Neuronal stem cell (in vitro differentiated cells): ENCODE measurements at regions not wholly inside any gene's neighbourhood (a gene's known extent, or its start where the extent isn't known, plus 50 kb on each side); places are given as distances from the start of the nearest gene placed in this dataset.
A peak's percentile ranks its signal among the peaks of the same experiment; 100 is the strongest.

ENCODE experiments used
- DNase-seq: peaks from one replicate; pipeline ENCODE4 v3.0.0-alpha.2; 2013; ENCODE audit warnings: low spot score
- H2AFZ ChIP-seq: one replicate; pipeline ENCODE4 v1.6.1; 2013; ENCODE audit warnings: mild to moderate bottlenecking, low read length, inconsistent platforms
- H2AK5ac ChIP-seq: 2 replicates; pipeline ENCODE4 v1.6.1; 2013; ENCODE audit warnings: low read depth, mild to moderate bottlenecking, inconsistent platforms, low read length, moderate library complexity, mixed read lengths
- H2BK120ac ChIP-seq: 2 replicates; pipeline ENCODE4 v1.6.1; 2013; ENCODE audit warnings: low read depth, mild to moderate bottlenecking, inconsistent platforms, low read length, moderate library complexity, mixed read lengths
- H2BK12ac ChIP-seq: one replicate; pipeline ENCODE4 v1.6.1; 2013; ENCODE audit warnings: low read length, inconsistent platforms
- H2BK15ac ChIP-seq: 2 replicates; pipeline ENCODE4 v1.6.1; 2013; ENCODE audit warnings: mild to moderate bottlenecking, low read length, inconsistent platforms, mixed read lengths
- H2BK5ac ChIP-seq: one replicate; pipeline ENCODE4 v1.6.1; 2013; ENCODE audit warnings: inconsistent platforms, mild to moderate bottlenecking, low read length, moderate library complexity
- H3K14ac ChIP-seq: one replicate; pipeline ENCODE4 v1.6.1; 2013; ENCODE audit warnings: low read length, inconsistent platforms
- H3K18ac ChIP-seq: 2 replicates; pipeline ENCODE4 v1.6.1; 2013; ENCODE audit warnings: low read length, inconsistent platforms
- H3K23ac ChIP-seq: 2 replicates; pipeline ENCODE4 v1.6.1; 2013; ENCODE audit warnings: low read depth, mild to moderate bottlenecking, mixed read lengths, low read length, inconsistent platforms; ENCODE audit not compliant: poor library complexity
- H3K27ac ChIP-seq: replicated peaks from 3 replicates; pipeline ENCODE4 v1.5.1; 2013; ENCODE audit warnings: low read length, inconsistent platforms
- H3K27me3 ChIP-seq, 3 experiments: 2 replicates each; pipeline ENCODE4 v1.6.1; 2013; ENCODE audit warnings: low read length in 3 of 3, mild to moderate bottlenecking in 2 of 3, inconsistent platforms in 1 of 3, low read depth in 1 of 3, mixed read lengths in 1 of 3, moderate library complexity in 1 of 3; ENCODE audit not compliant: control insufficient read depth in 3 of 3, insufficient read depth in 3 of 3
- H3K36me3 ChIP-seq, 2 donors: replicated peaks in 1 of 2; 2 replicates each; pipeline ENCODE4 v1.6.1; 2013; ENCODE audit warnings: low read length in 2 of 2; ENCODE audit not compliant: control insufficient read depth in 2 of 2, insufficient read depth in 2 of 2
- H3K4ac ChIP-seq: 2 replicates; pipeline ENCODE4 v1.6.1; 2013; ENCODE audit warnings: inconsistent platforms, mild to moderate bottlenecking, low read length, moderate library complexity
- H3K4me1 ChIP-seq, 2 donors: 1 replicate in 1 of 2; 2 replicates in 1 of 2; pipeline ENCODE4 v1.6.1; 2013; ENCODE audit warnings: low read length in 2 of 2, low read depth in 1 of 2; ENCODE audit not compliant: control insufficient read depth in 2 of 2, insufficient read depth in 1 of 2
- H3K4me2 ChIP-seq: one replicate; pipeline ENCODE4 v1.6.1; 2013; ENCODE audit warnings: mild to moderate bottlenecking, low read length, inconsistent platforms; ENCODE audit not compliant: insufficient read depth, poor library complexity, severe bottlenecking
- H3K4me3 ChIP-seq, 2 donors: 2 replicates each; pipeline ENCODE4 v1.5.1; 2013; ENCODE audit warnings: low read length in 2 of 2, mild to moderate bottlenecking in 2 of 2, inconsistent platforms in 1 of 2, moderate library complexity in 1 of 2
- H3K79me1 ChIP-seq: one replicate; pipeline ENCODE4 v1.6.1; 2013; ENCODE audit warnings: low read depth, mild to moderate bottlenecking, inconsistent platforms, low read length, moderate library complexity
- H3K9ac ChIP-seq: one replicate; pipeline ENCODE4 v1.6.1; 2013; ENCODE audit warnings: mild to moderate bottlenecking, low read depth, low read length, inconsistent platforms; ENCODE audit not compliant: poor library complexity
- H3K9me3 ChIP-seq, 2 donors: replicated peaks in 1 of 2; 2 replicates each; pipeline versions ENCODE3 to v1.6.1; 2013; ENCODE audit warnings: low read length in 2 of 2, mild to moderate bottlenecking in 2 of 2, inconsistent platforms in 1 of 2, low read depth in 1 of 2, mixed read lengths in 1 of 2, moderate library complexity in 1 of 2; ENCODE audit not compliant: control insufficient read depth in 2 of 2, insufficient read depth in 1 of 2
- H4K8ac ChIP-seq: one replicate; pipeline ENCODE4 v1.6.1; 2013; ENCODE audit warnings: low read depth, mild to moderate bottlenecking, inconsistent platforms, low read length, moderate library complexity
- H4K91ac ChIP-seq: one replicate; pipeline ENCODE4 v1.6.1; 2013; ENCODE audit warnings: low read length, low read depth, mild to moderate bottlenecking, inconsistent platforms; ENCODE audit not compliant: poor library complexity
- WGBS, 2 donors: extraction: QIAGEN DNeasy Blood & Tissue Kit; methylation state at CpG; one replicate each; pipeline ENCODE4 v1.1.7; 2013; ENCODE audit warnings: missing lambda C conversion rate in 2 of 2, mixed read lengths in 1 of 2; ENCODE audit not compliant: insufficient read length in 2 of 2, insufficient replicate concordance in 1 of 2; ENCODE audit errors: extremely low coverage in 2 of 2; 5-methylcytosine and 5-hydroxymethylcytosine counted together

DNA sequence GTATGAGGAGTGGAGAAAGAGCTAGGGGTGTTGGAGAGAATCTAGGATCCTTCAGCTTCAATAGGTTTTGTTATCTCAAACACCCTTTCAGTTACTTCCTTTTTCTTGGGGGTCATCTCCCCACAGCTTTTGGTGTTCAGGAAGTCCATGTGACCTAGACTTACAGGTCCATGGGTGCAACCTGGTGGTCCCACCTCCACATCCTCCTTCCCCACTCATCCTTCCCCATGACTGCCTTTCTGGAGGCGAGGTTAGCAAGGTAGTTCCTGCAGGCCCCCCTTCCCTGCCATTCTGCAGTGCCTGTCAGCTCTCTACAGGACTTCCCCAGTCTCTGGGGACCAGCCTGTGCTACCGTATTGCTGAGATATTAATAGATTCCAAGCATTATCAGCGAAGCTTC, 107.6 kb downstream of the TMEM17 start:
- WGBS, 2 donors = no CpG with 5 or more reads among the region's 3 CpGs
- no peaks in the 10 kb centered on the region for H3K27me3 ChIP-seq

DNA sequence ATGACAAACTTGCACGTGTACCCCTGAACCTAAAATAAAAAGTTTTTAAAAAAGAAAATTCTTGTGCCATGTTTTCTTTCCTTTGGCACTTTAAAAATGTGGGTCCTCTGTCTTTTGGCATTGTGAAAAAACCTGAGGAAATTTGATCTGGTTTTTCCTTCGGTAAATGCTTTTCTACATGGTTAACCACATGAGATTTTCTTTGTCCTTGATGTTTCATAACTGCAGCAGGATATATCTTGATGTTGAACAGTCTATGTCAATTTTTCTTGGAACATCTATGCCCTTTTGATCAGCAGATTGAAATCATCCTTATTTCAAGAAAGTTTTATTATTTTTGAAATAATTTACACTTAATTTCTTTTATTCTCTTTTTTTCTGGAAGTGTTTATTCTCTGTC, 109.1 kb downstream of the TMEM17 start:
- Histone ChIP-seq H3K9ac (no peak overlapping the region), H3K4me2 (no peak overlapping the region), H3K27ac (no peak overlapping the region), H3K4me3 (no peak overlapping the region), H3K36me3 (no peaks in the 10 kb centered on the region), H3K14ac (no peak overlapping the region), H3K9me3 (no peaks in the 10 kb centered on the region), H2AFZ (no peak overlapping the region), H3K18ac (no peak overlapping the region), H3K23ac (no peak overlapping the region), H2AK5ac (no peak overlapping the region), H2BK15ac (no peak overlapping the region), H3K79me1 (no peaks in the 10 kb centered on the region), H3K4me1 (no peaks in the 10 kb centered on the region), H3K4ac (no peak overlapping the region), H4K91ac (no peak overlapping the region), H2BK12ac (no peak overlapping the region), H2BK5ac (no peak overlapping the region), H3K27me3 (no peaks in the 10 kb centered on the region), H2BK120ac (no peak overlapping the region), H4K8ac (no peak overlapping the region)
- no peak for DNase-seq
- WGBS, 2 donors = no CpG with 5 or more reads among the region's 2 CpGs

More for the DNA sequence above, 107.6 kb downstream of the TMEM17 start:
- Histone ChIP-seq H2BK12ac (no peak overlapping the region), H2BK120ac (no peak overlapping the region), H2BK5ac (no peak overlapping the region), H4K91ac (no peak overlapping the region), H2AFZ (no peak overlapping the region), H3K18ac (peak overlapping the region; percentile 58), H3K4me2 (no peak overlapping the region), H3K14ac (no peak overlapping the region), H3K23ac (no peak overlapping the region), H3K4ac (no peak overlapping the region), H3K9me3 (no peaks in the 10 kb centered on the region), H2AK5ac (no peak overlapping the region), H3K36me3 (no peaks in the 10 kb centered on the region), H2BK15ac (no peak overlapping the region), H4K8ac (no peak overlapping the region), H3K4me3 (no peak overlapping the region), H3K79me1 (no peaks in the 10 kb centered on the region), H3K4me1 (no peaks in the 10 kb centered on the region), H3K27ac (no peak overlapping the region), H3K9ac (no peak overlapping the region)
- DNase-seq = no peak

DNA sequence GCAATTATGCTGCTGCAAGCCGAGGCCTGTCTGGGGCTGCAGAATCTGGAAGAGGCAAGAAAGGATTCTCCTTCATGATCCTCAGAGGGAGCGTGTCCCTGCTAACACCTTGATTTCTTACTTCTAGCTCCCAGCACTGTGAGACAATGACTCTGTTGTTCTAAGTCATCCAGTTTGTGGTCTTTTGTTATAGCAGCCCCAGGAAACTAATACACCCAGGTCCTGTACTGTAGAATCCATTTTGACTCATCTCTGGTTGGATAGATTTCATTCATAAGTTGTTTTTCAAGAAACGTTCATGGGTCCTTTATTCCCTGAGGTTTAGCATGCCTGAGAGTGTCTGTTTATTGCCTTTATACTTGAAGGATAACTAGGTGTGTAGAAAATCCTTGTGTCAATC, 112.7 kb downstream of the TMEM17 start:
- Histone ChIP-seq H2BK120ac (no peak overlapping the region), H2BK5ac (no peak overlapping the region), H3K4me2 (no peak overlapping the region), H3K14ac (no peak overlapping the region), H2BK12ac (no peak overlapping the region), H3K4me3 (no peak overlapping the region), H3K18ac (no peak overlapping the region), H2BK15ac (no peak overlapping the region), H3K27me3 (no peaks in the 10 kb centered on the region), H3K4me1 (no peaks in the 10 kb centered on the region), H3K9me3 (no peaks in the 10 kb centered on the region), H3K27ac (no peak overlapping the region), H3K36me3 (no peaks in the 10 kb centered on the region), H3K79me1 (no peaks in the 10 kb centered on the region), H4K8ac (no peak overlapping the region), H3K9ac (no peak overlapping the region), H2AK5ac (no peak overlapping the region), H3K4ac (no peak overlapping the region), H2AFZ (no peak overlapping the region), H3K23ac (no peak overlapping the region), H4K91ac (no peak overlapping the region)
- DNase-seq = no peak
- WGBS, 2 donors = no CpG with 5 or more reads among the region's 3 CpGs

- no peak overlapping the region for H2BK5ac ChIP-seq
- DNase-seq = no peak
- H3K14ac ChIP-seq = no peak overlapping the region
- H3K23ac ChIP-seq = no peak overlapping the region
- no peak overlapping the region for H2AFZ ChIP-seq
- no peak overlapping the region for H4K91ac ChIP-seq
- H3K9ac ChIP-seq = no peak overlapping the region
- no peaks in the 10 kb centered on the region for H3K79me1 ChIP-seq
- H2BK12ac ChIP-seq = no peak overlapping the region
- H3K27me3 ChIP-seq = no peaks in the 10 kb centered on the region
- no peaks in the 10 kb centered on the region for H3K4me1 ChIP-seq
- H3K4me3 ChIP-seq = no peak overlapping the region
- H3K4me2 ChIP-seq = no peak overlapping the region
- H2BK15ac ChIP-seq = no peak overlapping the region
- H3K36me3 ChIP-seq = no peaks in the 10 kb centered on the region
- H3K27ac ChIP-seq = no peak overlapping the region
- H3K4ac ChIP-seq = no peak overlapping the region
- no peak overlapping the region for H2AK5ac ChIP-seq
- peaks cover 0 to under 1% of the 10 kb centered on the region in 2 donors for H3K9me3 ChIP-seq
- no peak overlapping the region for H3K18ac ChIP-seq
- H2BK120ac ChIP-seq = no peak overlapping the region
- WGBS, 2 donors = no CpG with 5 or more reads among the region's 1 CpG
- no peak overlapping the region for H4K8ac ChIP-seq
Measured at GRCh38 chr2:62391696-62392095, 114.3 kb downstream of the TMEM17 start.
